Spinal cord (tissue), 9 donors: ENCODE measurements at regions not wholly inside any gene's neighbourhood (a gene's known extent, or its start where the extent isn't known, plus 50 kb on each side); places are given as distances from the start of the nearest gene placed in this dataset.
A peak's percentile ranks its signal among the peaks of the same experiment; 100 is the strongest.
"Not testable (repeated sequence)": the region's sequence is repeated elsewhere in the genome, so short reads cannot be mapped to it uniquely, and the experiment has no call there.

ENCODE experiments used
- DNase-seq, 6 donors: peaks; one replicate each; pipeline versions ENCODE4 v3.0.0 to v3.0.0-alpha.2; 2013 to 2015; ENCODE audit warnings: low spot score in 6 of 6, low read depth in 4 of 6
- H3K27ac ChIP-seq: one replicate; pipeline ENCODE4 v1.5.1; 2013; ENCODE audit warnings: low read depth, low read length, control low read depth
- H3K27me3 ChIP-seq: one replicate; pipeline ENCODE4 v1.6.1; 2013; ENCODE audit warnings: low read length; ENCODE audit not compliant: control insufficient read depth, insufficient read depth
- H3K36me3 ChIP-seq: one replicate; pipeline ENCODE4 v1.6.1; 2013; ENCODE audit warnings: low read length; ENCODE audit not compliant: control insufficient read depth, insufficient read depth
- H3K4me1 ChIP-seq: one replicate; pipeline ENCODE4 v1.6.1; 2013; ENCODE audit warnings: low read length; ENCODE audit not compliant: control insufficient read depth, insufficient read depth
- H3K4me3 ChIP-seq: one replicate; pipeline ENCODE4 v1.5.1; 2013; ENCODE audit warnings: low read depth, low read length, control low read depth
- H3K9me3 ChIP-seq: one replicate; pipeline ENCODE4 v1.6.1; 2013; ENCODE audit warnings: low read length; ENCODE audit not compliant: control insufficient read depth, insufficient read depth
- WGBS: methylation state at CpG from one replicate; pipeline ENCODE4 v1.1.5; 2013; ENCODE audit warnings: missing lambda C conversion rate; ENCODE audit not compliant: insufficient coverage; 5-methylcytosine and 5-hydroxymethylcytosine counted together
- donor health status: healthy.

- no peaks in the 10 kb centered on the region for H3K27me3 ChIP-seq
- DNase-seq: no peak
- H3K27ac ChIP-seq: no peak overlapping the region
- H3K36me3 ChIP-seq: no peaks in the 10 kb centered on the region
- peaks cover 4% of the 10 kb centered on the region for H3K9me3 ChIP-seq
- no peaks in the 10 kb centered on the region for H3K4me1 ChIP-seq
- no peak overlapping the region for H3K4me3 ChIP-seq
- WGBS: no CpG with 5 or more reads among the region's 3 CpGs
Measured at GRCh38 chr5:119694284-119694683, 64.9 kb downstream of the FAM170A start.

- no peak overlapping the region for H3K4me3 ChIP-seq
- no peaks in the 10 kb centered on the region for H3K36me3 ChIP-seq
- no peak for DNase-seq
- no peaks in the 10 kb centered on the region for H3K4me1 ChIP-seq
- H3K27ac ChIP-seq: no peak overlapping the region
- no peaks in the 10 kb centered on the region for H3K27me3 ChIP-seq
- WGBS: 87% methylated on average over 8 of the region's 9 CpGs
- no peaks in the 10 kb centered on the region for H3K9me3 ChIP-seq
Measured at GRCh38 chr5:119706049-119706448, 76.7 kb downstream of the FAM170A start.

GRCh38 chr5:119708076-119708790, 78.9 kb downstream of the FAM170A start:
- WGBS: 88% methylated on average over 2 of the region's 2 CpGs

GRCh38 chr5:119721775-119722174, 92.4 kb downstream of the FAM170A start:
- no peak overlapping the region for H3K4me3 ChIP-seq
- DNase-seq: no peak
- no peaks in the 10 kb centered on the region for H3K36me3 ChIP-seq
- H3K27me3 ChIP-seq: no peaks in the 10 kb centered on the region
- no peak overlapping the region for H3K27ac ChIP-seq
- H3K9me3 ChIP-seq: no peaks in the 10 kb centered on the region
- H3K4me1 ChIP-seq: no peaks in the 10 kb centered on the region
- WGBS: 88% methylated on average over 1 of the region's 2 CpGs

More at GRCh38 chr5:119708076-119708790, 78.9 kb downstream of the FAM170A start:
- Histone ChIP-seq H3K4me1 (no peaks in the 10 kb centered on the region), H3K4me3 (no peak overlapping the region), H3K36me3 (no peaks in the 10 kb centered on the region), H3K27me3 (no peaks in the 10 kb centered on the region), H3K9me3 (no peaks in the 10 kb centered on the region), H3K27ac (no peak overlapping the region)
- DNase-seq: no peak

- not testable (repeated sequence) for H3K27me3 ChIP-seq, H3K9me3 ChIP-seq, DNase-seq, H3K36me3 ChIP-seq, H3K4me3 ChIP-seq, H3K27ac ChIP-seq, H3K4me1 ChIP-seq
- WGBS: no CpG with 5 or more reads among the region's 2 CpGs
Measured at GRCh38 chr5:119725291-119725690, 95.9 kb downstream of the FAM170A start.

GRCh38 chr5:119726544-119726943, 97.2 kb downstream of the FAM170A start:
- Histone ChIP-seq H3K4me3 (no peak overlapping the region), H3K9me3 (no peaks in the 10 kb centered on the region), H3K27me3 (no peaks in the 10 kb centered on the region), H3K4me1 (no peaks in the 10 kb centered on the region), H3K27ac (no peak overlapping the region), H3K36me3 (no peaks in the 10 kb centered on the region)
- no peak for DNase-seq

- no peak for DNase-seq
- no peaks in the 10 kb centered on the region for H3K4me1 ChIP-seq
- no peak overlapping the region for H3K4me3 ChIP-seq
- H3K9me3 ChIP-seq: no peaks in the 10 kb centered on the region
- H3K27ac ChIP-seq: no peak overlapping the region
- no peaks in the 10 kb centered on the region for H3K36me3 ChIP-seq
- WGBS: 95% methylated on average over 2 of the region's 2 CpGs
- no peaks in the 10 kb centered on the region for H3K27me3 ChIP-seq
Measured at GRCh38 chr5:119740225-119740624, 110.9 kb downstream of the FAM170A start.

- DNase-seq: peak in 2 of 6 donors; percentile 41 to 60
- Histone ChIP-seq H3K4me3 (no peak overlapping the region), H3K27ac (no peak overlapping the region), H3K36me3 (no peaks in the 10 kb centered on the region), H3K4me1 (no peaks in the 10 kb centered on the region), H3K27me3 (no peaks in the 10 kb centered on the region), H3K9me3 (no peaks in the 10 kb centered on the region)
Measured at GRCh38 chr5:119741691-119742090, 112.3 kb downstream of the FAM170A start.

- H3K4me3 ChIP-seq: no peak overlapping the region
- H3K27me3 ChIP-seq: no peaks in the 10 kb centered on the region
- H3K36me3 ChIP-seq: no peaks in the 10 kb centered on the region
- no peak for DNase-seq
- no peak overlapping the region for H3K27ac ChIP-seq
- no peaks in the 10 kb centered on the region for H3K4me1 ChIP-seq
- WGBS: 86% methylated on average over 1 of the region's 4 CpGs
- no peaks in the 10 kb centered on the region for H3K9me3 ChIP-seq
Measured at GRCh38 chr5:119742311-119742710, 113.0 kb downstream of the FAM170A start.

GRCh38 chr5:119743927-119744326, 114.6 kb downstream of the FAM170A start:
- H3K9me3 ChIP-seq: no peaks in the 10 kb centered on the region
- H3K4me3 ChIP-seq: no peak overlapping the region
- no peak for DNase-seq
- WGBS: no CpG with 5 or more reads among the region's 1 CpG
- H3K36me3 ChIP-seq: no peaks in the 10 kb centered on the region
- H3K27ac ChIP-seq: no peak overlapping the region
- H3K4me1 ChIP-seq: no peaks in the 10 kb centered on the region
- H3K27me3 ChIP-seq: no peaks in the 10 kb centered on the region
